Astrocyte (in vitro differentiated cells and primary cell): ENCODE measurements at regions not wholly inside any gene's neighbourhood (a gene's known extent, or its start where the extent isn't known, plus 50 kb on each side); places are given as distances from the start of the nearest gene placed in this dataset.

Experiments used
- DNase-seq: peaks from one replicate; pipeline ENCODE4 v3.0.0-alpha.2; 2010; ENCODE audit warnings: low read depth
- FAIRE-seq: peaks from 2 replicates; lab custom pipeline; 2011; peaks lifted over from hg19 to GRCh38; lab: Jason Lieb, UNC
- H2AFZ ChIP-seq: 2 replicates; pipeline ENCODE4 v1.6.0; 2012; ENCODE audit warnings: low read depth, low read length, inconsistent platforms
- H3K27ac ChIP-seq: 2 replicates; pipeline ENCODE4 v1.5.1; 2011; ENCODE audit warnings: low read depth, low read length, inconsistent platforms
- H3K27me3 ChIP-seq: 2 replicates; pipeline ENCODE4 v1.6.0; 2011; ENCODE audit warnings: low read length, inconsistent platforms; ENCODE audit not compliant: insufficient read depth
- H3K36me3 ChIP-seq: 2 replicates; pipeline ENCODE4 v1.5.1; 2011; ENCODE audit warnings: low read length, inconsistent platforms; ENCODE audit not compliant: insufficient read depth
- H3K4me1 ChIP-seq: 2 replicates; pipeline ENCODE4 v1.5.1; 2011; ENCODE audit warnings: low read length, inconsistent platforms; ENCODE audit not compliant: insufficient read depth
- H3K4me2 ChIP-seq: 2 replicates; pipeline ENCODE4 v1.6.0; 2012; ENCODE audit warnings: low read length, inconsistent platforms
- H3K4me3 ChIP-seq: 2 replicates; pipeline ENCODE4 v1.5.1; 2011; ENCODE audit warnings: low read depth, mild to moderate bottlenecking, low read length, inconsistent platforms; ENCODE audit not compliant: insufficient read depth
- H3K79me2 ChIP-seq: 2 replicates; pipeline ENCODE4 v1.6.0; 2012; ENCODE audit warnings: mild to moderate bottlenecking, low read length, inconsistent platforms; ENCODE audit not compliant: insufficient read depth
- H3K9ac ChIP-seq: 2 replicates; pipeline ENCODE4 v1.6.0; 2012; ENCODE audit warnings: mild to moderate bottlenecking, low read length, inconsistent platforms
- H3K9me3 ChIP-seq: 2 replicates; pipeline ENCODE4 v1.5.1; 2012; ENCODE audit warnings: low read depth, mild to moderate bottlenecking, low read length, inconsistent platforms; ENCODE audit not compliant: insufficient read depth
- H4K20me1 ChIP-seq: 2 replicates; pipeline ENCODE4 v1.6.0; 2012; ENCODE audit warnings: low read length, inconsistent platforms; ENCODE audit not compliant: insufficient read depth
- H3K27ac Mint-ChIP-seq: one replicate; pipeline ENCODE4 v1.8.0; 2021; ENCODE audit warnings: mild to moderate bottlenecking, mixed read lengths; ENCODE audit not compliant: unreplicated experiment
- H3K27me3 Mint-ChIP-seq: one replicate; pipeline ENCODE4 v1.8.0; 2021; ENCODE audit warnings: low read depth, mixed read lengths; ENCODE audit not compliant: unreplicated experiment
- H3K36me3 Mint-ChIP-seq: one replicate; pipeline ENCODE4 v1.8.0; 2021; ENCODE audit warnings: low read depth, mixed read lengths; ENCODE audit not compliant: unreplicated experiment
- H3K4me1 Mint-ChIP-seq: one replicate; pipeline ENCODE4 v1.8.0; 2021; ENCODE audit warnings: low read depth, mixed read lengths; ENCODE audit not compliant: unreplicated experiment
- H3K4me3 Mint-ChIP-seq: one replicate; pipeline ENCODE4 v1.8.0; 2021; ENCODE audit warnings: mild to moderate bottlenecking, moderate library complexity, mixed read lengths; ENCODE audit not compliant: unreplicated experiment
- H3K9me3 Mint-ChIP-seq: one replicate; pipeline ENCODE4 v1.8.0; 2021; ENCODE audit warnings: mild to moderate bottlenecking, mixed read lengths; ENCODE audit not compliant: unreplicated experiment
- EZH2 ChIP-seq: IDR thresholded peaks from 2 replicates; pipeline ENCODE4 v1.6.1; 2012; ENCODE audit warnings: mild to moderate bottlenecking, low read length, inconsistent platforms; ENCODE audit not compliant: insufficient read depth
- TF ChIP-seq, protein P1 (sequence below): IDR thresholded peaks from 2 replicates; pipeline ENCODE4 v1.5.1; 2011; ENCODE audit warnings: low read depth, mild to moderate bottlenecking, inconsistent platforms, low read length, moderate library complexity; ENCODE audit not compliant: insufficient read depth

DNA sequence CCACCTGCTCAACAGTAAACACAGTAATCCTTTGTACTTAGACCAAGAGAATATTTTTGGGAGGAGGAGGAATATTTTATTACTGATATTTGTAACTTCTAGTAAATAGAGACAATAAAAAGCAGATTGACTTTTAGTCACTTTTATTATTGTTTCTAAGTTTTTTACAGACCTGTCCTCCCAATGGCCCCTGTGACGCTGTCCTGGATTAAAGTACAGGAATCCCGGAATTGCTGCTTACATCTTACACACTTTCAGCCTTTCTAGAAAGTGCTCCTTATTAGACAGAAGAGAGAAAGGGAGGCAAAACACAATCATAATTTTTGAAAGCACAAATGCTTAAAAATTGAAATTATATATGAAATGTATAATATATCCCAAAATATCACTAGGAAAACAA is 86.4 kb upstream of the PRKG1 start:
- H3K27ac Mint-ChIP-seq: no peak overlapping the region

DNA sequence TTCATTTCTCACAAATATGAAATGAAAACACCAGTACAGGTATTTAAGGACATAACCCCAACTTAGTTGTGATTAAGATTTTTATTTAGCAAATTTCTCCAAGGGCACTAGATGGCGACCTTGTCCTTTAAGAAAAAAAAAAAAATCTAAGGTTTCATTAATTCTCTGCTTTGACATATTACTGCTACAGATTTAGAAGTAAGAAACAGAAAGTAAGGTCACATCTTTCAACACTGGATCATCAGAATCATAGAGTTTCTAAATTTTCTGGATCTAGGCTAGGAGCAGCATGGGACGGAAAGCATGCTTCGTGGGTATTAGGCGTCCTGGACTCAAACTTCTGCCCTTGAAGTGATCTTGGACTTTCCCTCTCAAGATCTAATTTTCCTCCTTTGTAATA is 85.5 kb upstream of the PRKG1 start:
- Mint-ChIP-seq H3K4me3 (no peak overlapping the region), H3K9me3 (no peaks in the 10 kb centered on the region), H3K4me1 (peaks cover 8% of the 10 kb centered on the region), H3K36me3 (no peaks in the 10 kb centered on the region), H3K27ac (no peak overlapping the region), H3K27me3 (no peaks in the 10 kb centered on the region)
- Histone ChIP-seq H4K20me1 (no peaks in the 10 kb centered on the region), H3K4me1 (peaks cover 8% of the 10 kb centered on the region), H2AFZ (no peak overlapping the region), H3K4me2 (peak overlapping the region; percentile 46), H3K9ac (no peak overlapping the region), H3K79me2 (no peaks in the 10 kb centered on the region), H3K4me3 (no peak overlapping the region), H3K27me3 (peaks cover 7% of the 10 kb centered on the region), H3K36me3 (no peaks in the 10 kb centered on the region), H3K9me3 (no peaks in the 10 kb centered on the region), H3K27ac (no peak overlapping the region)
- no peak for TF ChIP-seq EZH2
- TF ChIP-seq, protein P1, sequence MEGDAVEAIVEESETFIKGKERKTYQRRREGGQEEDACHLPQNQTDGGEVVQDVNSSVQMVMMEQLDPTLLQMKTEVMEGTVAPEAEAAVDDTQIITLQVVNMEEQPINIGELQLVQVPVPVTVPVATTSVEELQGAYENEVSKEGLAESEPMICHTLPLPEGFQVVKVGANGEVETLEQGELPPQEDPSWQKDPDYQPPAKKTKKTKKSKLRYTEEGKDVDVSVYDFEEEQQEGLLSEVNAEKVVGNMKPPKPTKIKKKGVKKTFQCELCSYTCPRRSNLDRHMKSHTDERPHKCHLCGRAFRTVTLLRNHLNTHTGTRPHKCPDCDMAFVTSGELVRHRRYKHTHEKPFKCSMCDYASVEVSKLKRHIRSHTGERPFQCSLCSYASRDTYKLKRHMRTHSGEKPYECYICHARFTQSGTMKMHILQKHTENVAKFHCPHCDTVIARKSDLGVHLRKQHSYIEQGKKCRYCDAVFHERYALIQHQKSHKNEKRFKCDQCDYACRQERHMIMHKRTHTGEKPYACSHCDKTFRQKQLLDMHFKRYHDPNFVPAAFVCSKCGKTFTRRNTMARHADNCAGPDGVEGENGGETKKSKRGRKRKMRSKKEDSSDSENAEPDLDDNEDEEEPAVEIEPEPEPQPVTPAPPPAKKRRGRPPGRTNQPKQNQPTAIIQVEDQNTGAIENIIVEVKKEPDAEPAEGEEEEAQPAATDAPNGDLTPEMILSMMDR: peak; percentile 42
- DNase-seq (no peak), FAIRE-seq (peak; percentile 82)

More for the DNA sequence above, 86.4 kb upstream of the PRKG1 start:
- Histone ChIP-seq H3K4me2 (no peak overlapping the region), H4K20me1 (no peaks in the 10 kb centered on the region), H3K36me3 (no peaks in the 10 kb centered on the region), H3K9me3 (no peaks in the 10 kb centered on the region), H3K4me3 (no peak overlapping the region), H3K4me1 (peaks cover 8% of the 10 kb centered on the region), H3K9ac (no peak overlapping the region), H3K27ac (no peak overlapping the region), H3K27me3 (peaks cover 7% of the 10 kb centered on the region), H2AFZ (no peak overlapping the region), H3K79me2 (no peaks in the 10 kb centered on the region)
- H3K27me3 Mint-ChIP-seq: no peaks in the 10 kb centered on the region
- peaks cover 5% of the 10 kb centered on the region for H3K4me1 Mint-ChIP-seq
- no peaks in the 10 kb centered on the region for H3K9me3 Mint-ChIP-seq
- FAIRE-seq (no peak), DNase-seq (no peak)
- TF ChIP-seq, protein P1: no peak
- TF ChIP-seq EZH2: no peak
- no peaks in the 10 kb centered on the region for H3K36me3 Mint-ChIP-seq
- no peak overlapping the region for H3K4me3 Mint-ChIP-seq

DNA sequence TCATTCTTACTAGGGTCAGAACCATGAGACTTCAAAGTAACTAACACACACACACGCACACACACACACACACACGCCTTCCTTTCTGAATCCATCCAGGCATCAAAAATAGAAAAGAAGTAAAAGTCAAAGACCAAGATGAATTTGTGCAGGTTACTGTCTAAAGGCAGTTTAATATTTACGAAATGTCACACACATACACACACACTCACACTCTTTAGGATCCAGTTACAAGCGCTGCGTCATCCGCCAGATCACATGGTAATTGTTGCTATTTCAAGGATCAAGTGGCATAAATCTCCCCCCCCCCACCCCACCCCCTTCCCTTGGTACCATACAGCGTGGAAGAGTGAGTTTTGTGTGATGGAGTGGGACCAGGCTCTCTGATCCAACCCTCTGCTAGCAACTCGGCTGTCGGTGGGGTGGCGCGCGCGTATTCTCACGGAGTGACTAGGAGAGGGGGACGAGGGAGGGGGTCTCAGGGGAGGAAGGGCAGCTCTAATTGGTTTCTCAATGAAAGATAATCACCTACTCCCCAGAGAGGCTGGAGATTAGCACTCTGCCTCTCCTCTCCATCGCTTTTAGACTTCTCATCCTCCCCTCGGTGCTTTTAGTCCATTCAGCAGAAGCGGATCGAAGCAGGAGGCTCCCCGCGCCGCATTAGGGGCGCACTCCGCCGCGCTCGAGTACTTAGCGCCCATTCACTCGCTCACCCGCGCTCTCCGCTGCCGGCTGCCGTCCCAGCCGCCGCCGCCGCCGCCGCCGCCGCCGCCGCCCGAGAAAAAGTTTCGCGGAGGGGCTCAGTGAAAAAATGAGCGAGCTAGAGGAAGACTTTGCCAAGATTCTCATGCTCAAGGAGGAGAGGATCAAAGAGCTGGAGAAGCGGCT is 83.5 kb upstream of the PRKG1 start:
- H3K4me3 ChIP-seq: peak overlapping the region; percentile 70
- H3K27me3 Mint-ChIP-seq: no peaks in the 10 kb centered on the region
- no peak overlapping the region for H3K27ac Mint-ChIP-seq
- no peak for TF ChIP-seq EZH2
- TF ChIP-seq, protein P1: no peak
- H3K9me3 Mint-ChIP-seq: no peaks in the 10 kb centered on the region
- H4K20me1 ChIP-seq: no peaks in the 10 kb centered on the region
- FAIRE-seq: peak; percentile 80
- peak overlapping the region; percentile 95 for H3K4me3 Mint-ChIP-seq
- no peaks in the 10 kb centered on the region for H3K36me3 ChIP-seq
- H3K4me2 ChIP-seq: peak overlapping the region; percentile 91
- DNase-seq: peak; percentile 67
- peak overlapping the region; percentile 89 for H2AFZ ChIP-seq
- H3K79me2 ChIP-seq: no peaks in the 10 kb centered on the region
- H3K36me3 Mint-ChIP-seq: no peaks in the 10 kb centered on the region
- H3K27ac ChIP-seq: peak overlapping the region; percentile 74
- no peaks in the 10 kb centered on the region for H3K9me3 ChIP-seq
- peaks cover 11% of the 10 kb centered on the region for H3K4me1 Mint-ChIP-seq
- H3K27me3 ChIP-seq: peaks cover 7% of the 10 kb centered on the region
- peaks cover 8% of the 10 kb centered on the region for H3K4me1 ChIP-seq
- peak overlapping the region; percentile 89 for H3K9ac ChIP-seq
